ENCODE measurements at regions not wholly inside any gene's neighbourhood (a gene's known extent, or its start where the extent isn't known, plus 50 kb on each side); places are given as distances from the start of the nearest gene placed in this dataset.

- Mint-ChIP-seq H3K4me1 (ENCODE audit: low read depth, unreplicated experiment) (peaks cover 6% of the 10 kb centered on the region), H3K4me3 (ENCODE audit: unreplicated experiment) (no peak overlapping the region), H3K27me3 (ENCODE audit: low read depth, unreplicated experiment) (peaks cover 52% of the 10 kb centered on the region), H3K27ac (ENCODE audit: unreplicated experiment) (no peak overlapping the region), H3K36me3 (ENCODE audit: low read depth, unreplicated experiment) (no peaks in the 10 kb centered on the region), H3K9me3 (ENCODE audit: unreplicated experiment) (no peaks in the 10 kb centered on the region)
- Histone ChIP-seq H3K36me3 (ENCODE audit: insufficient read depth, low read length) (no peaks in the 10 kb centered on the region), H3K4me1 (ENCODE audit: insufficient read depth, low read length) (no peaks in the 10 kb centered on the region), H3K9me3 (ENCODE audit: insufficient read depth, low read depth, low read length) (peaks cover 6% of the 10 kb centered on the region), H4K20me1 (ENCODE audit: insufficient read depth, low read length) (no peaks in the 10 kb centered on the region), H3K4me2 (ENCODE audit: low read length) (no peak overlapping the region), H3K9ac (ENCODE audit: low read length) (no peak overlapping the region), H3K27me3 (ENCODE audit: insufficient read depth, low read length) (no peaks in the 10 kb centered on the region), H3K4me3 (ENCODE audit: insufficient read depth, low read depth, low read length) (no peak overlapping the region), H3K27ac (ENCODE audit: low read depth, low read length) (no peak overlapping the region), H3K79me2 (ENCODE audit: insufficient read depth, low read length) (no peaks in the 10 kb centered on the region), H2AFZ (ENCODE audit: low read depth, low read length) (no peak overlapping the region)
- DNase-seq (ENCODE audit: low read depth) (no peak), FAIRE-seq (no peak)
- TF ChIP-seq, protein P1, sequence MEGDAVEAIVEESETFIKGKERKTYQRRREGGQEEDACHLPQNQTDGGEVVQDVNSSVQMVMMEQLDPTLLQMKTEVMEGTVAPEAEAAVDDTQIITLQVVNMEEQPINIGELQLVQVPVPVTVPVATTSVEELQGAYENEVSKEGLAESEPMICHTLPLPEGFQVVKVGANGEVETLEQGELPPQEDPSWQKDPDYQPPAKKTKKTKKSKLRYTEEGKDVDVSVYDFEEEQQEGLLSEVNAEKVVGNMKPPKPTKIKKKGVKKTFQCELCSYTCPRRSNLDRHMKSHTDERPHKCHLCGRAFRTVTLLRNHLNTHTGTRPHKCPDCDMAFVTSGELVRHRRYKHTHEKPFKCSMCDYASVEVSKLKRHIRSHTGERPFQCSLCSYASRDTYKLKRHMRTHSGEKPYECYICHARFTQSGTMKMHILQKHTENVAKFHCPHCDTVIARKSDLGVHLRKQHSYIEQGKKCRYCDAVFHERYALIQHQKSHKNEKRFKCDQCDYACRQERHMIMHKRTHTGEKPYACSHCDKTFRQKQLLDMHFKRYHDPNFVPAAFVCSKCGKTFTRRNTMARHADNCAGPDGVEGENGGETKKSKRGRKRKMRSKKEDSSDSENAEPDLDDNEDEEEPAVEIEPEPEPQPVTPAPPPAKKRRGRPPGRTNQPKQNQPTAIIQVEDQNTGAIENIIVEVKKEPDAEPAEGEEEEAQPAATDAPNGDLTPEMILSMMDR (IDR thresholded peaks at IDR 0.05; ENCODE audit: insufficient read depth, low read depth, low read length), result no peak
- TF ChIP-seq EZH2 (IDR thresholded peaks at IDR 0.05; ENCODE audit: insufficient read depth, low read length), result no peak
Observed at GRCh38 chr13:111659219-111659775, 338.9 kb downstream of the TEX29 start.

DNA sequence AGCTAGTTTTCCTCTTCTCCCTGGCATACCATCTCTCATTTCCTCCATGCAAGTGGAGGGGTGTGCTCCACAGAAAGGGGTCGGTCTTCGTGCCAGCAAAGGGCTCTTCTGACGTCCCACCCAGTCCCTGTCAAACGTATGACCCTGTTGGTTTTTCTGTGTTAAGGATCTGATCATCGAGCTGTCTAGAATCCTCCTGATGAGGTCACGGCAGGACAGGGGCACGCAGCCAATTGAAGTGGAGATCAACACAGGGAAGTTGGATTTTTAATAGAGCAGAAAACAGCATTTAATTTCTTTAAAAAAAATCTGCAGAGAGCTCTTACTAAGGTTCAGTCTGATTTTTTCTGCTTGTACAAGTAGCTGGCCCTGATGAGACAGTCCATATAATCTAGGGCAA lies 339.4 kb downstream of the TEX29 start:
- Histone ChIP-seq H3K4me3 (ENCODE audit: insufficient read depth, low read depth, low read length) (no peak overlapping the region), H3K4me1 (ENCODE audit: insufficient read depth, low read length) (no peaks in the 10 kb centered on the region), H3K79me2 (ENCODE audit: insufficient read depth, low read length) (no peaks in the 10 kb centered on the region), H2AFZ (ENCODE audit: low read depth, low read length) (no peak overlapping the region), H4K20me1 (ENCODE audit: insufficient read depth, low read length) (no peaks in the 10 kb centered on the region), H3K4me2 (ENCODE audit: low read length) (no peak overlapping the region), H3K9ac (ENCODE audit: low read length) (no peak overlapping the region), H3K27ac (ENCODE audit: low read depth, low read length) (no peak overlapping the region), H3K36me3 (ENCODE audit: insufficient read depth, low read length) (no peaks in the 10 kb centered on the region), H3K9me3 (ENCODE audit: insufficient read depth, low read depth, low read length) (peaks cover 6% of the 10 kb centered on the region), H3K27me3 (ENCODE audit: insufficient read depth, low read length) (no peaks in the 10 kb centered on the region)
- Mint-ChIP-seq H3K36me3 (ENCODE audit: low read depth, unreplicated experiment) (no peaks in the 10 kb centered on the region), H3K4me3 (ENCODE audit: unreplicated experiment) (no peak overlapping the region), H3K4me1 (ENCODE audit: low read depth, unreplicated experiment) (peaks cover 6% of the 10 kb centered on the region), H3K27ac (ENCODE audit: unreplicated experiment) (no peak overlapping the region), H3K9me3 (ENCODE audit: unreplicated experiment) (no peaks in the 10 kb centered on the region), H3K27me3 (ENCODE audit: low read depth, unreplicated experiment) (peaks cover 53% of the 10 kb centered on the region)
- no peak for TF ChIP-seq EZH2 (IDR thresholded peaks at IDR 0.05; ENCODE audit: insufficient read depth, low read length)
- FAIRE-seq (no peak), DNase-seq (ENCODE audit: low read depth) (no peak)

DNA sequence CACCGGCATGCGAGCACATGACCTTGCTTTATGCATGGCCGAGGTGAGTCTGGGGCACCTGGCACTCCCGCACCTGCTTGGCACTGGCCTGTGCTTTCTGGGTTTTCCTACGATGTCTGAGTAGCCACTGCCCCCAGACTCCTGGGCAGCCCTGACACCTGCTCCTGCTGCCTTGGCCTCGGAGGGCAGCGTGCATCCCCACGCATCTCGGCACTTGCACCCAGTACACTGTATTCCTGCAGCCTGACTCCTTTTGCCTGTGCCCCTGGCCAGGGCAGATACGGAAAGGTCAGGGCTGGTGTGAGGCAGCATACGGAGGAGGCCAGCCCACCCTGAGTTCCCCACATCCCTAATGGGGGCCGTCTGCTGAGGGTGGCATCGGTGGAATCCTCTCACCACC lies 340.6 kb downstream of the TEX29 start:
- peaks cover 6% of the 10 kb centered on the region for H3K9me3 ChIP-seq (ENCODE audit: insufficient read depth, low read depth, low read length)
- FAIRE-seq (no peak), DNase-seq (ENCODE audit: low read depth) (no peak)
- no peaks in the 10 kb centered on the region for H3K36me3 ChIP-seq (ENCODE audit: insufficient read depth, low read length)
- H3K27ac ChIP-seq (ENCODE audit: low read depth, low read length), result no peak overlapping the region
- no peak overlapping the region for H3K9ac ChIP-seq (ENCODE audit: low read length)
- no peaks in the 10 kb centered on the region for H3K9me3 Mint-ChIP-seq (ENCODE audit: unreplicated experiment)
- no peaks in the 10 kb centered on the region for H4K20me1 ChIP-seq (ENCODE audit: insufficient read depth, low read length)
- H3K4me1 Mint-ChIP-seq (ENCODE audit: low read depth, unreplicated experiment), result peaks cover 6% of the 10 kb centered on the region
- no peaks in the 10 kb centered on the region for H3K36me3 Mint-ChIP-seq (ENCODE audit: low read depth, unreplicated experiment)
- no peaks in the 10 kb centered on the region for H3K27me3 ChIP-seq (ENCODE audit: insufficient read depth, low read length)
- H2AFZ ChIP-seq (ENCODE audit: low read depth, low read length), result no peak overlapping the region
- no peak overlapping the region for H3K4me2 ChIP-seq (ENCODE audit: low read length)
- H3K4me3 ChIP-seq (ENCODE audit: insufficient read depth, low read depth, low read length), result no peak overlapping the region
- no peak overlapping the region for H3K4me3 Mint-ChIP-seq (ENCODE audit: unreplicated experiment)
- TF ChIP-seq EZH2 (IDR thresholded peaks at IDR 0.05; ENCODE audit: insufficient read depth, low read length), result no peak
- TF ChIP-seq, protein P1 (IDR thresholded peaks at IDR 0.05; ENCODE audit: insufficient read depth, low read depth, low read length), result no peak
- no peaks in the 10 kb centered on the region for H3K4me1 ChIP-seq (ENCODE audit: insufficient read depth, low read length)
- H3K27ac Mint-ChIP-seq (ENCODE audit: unreplicated experiment), result no peak overlapping the region
- no peaks in the 10 kb centered on the region for H3K79me2 ChIP-seq (ENCODE audit: insufficient read depth, low read length)
- H3K27me3 Mint-ChIP-seq (ENCODE audit: low read depth, unreplicated experiment), result peaks cover 50% of the 10 kb centered on the region
